GM12864 (cell line): ENCODE measurements at regions not wholly inside any gene's neighbourhood (a gene's known extent, or its start where the extent isn't known, plus 50 kb on each side); places are given as distances from the start of the nearest gene placed in this dataset.

Experiments
- DNase-seq: peaks from one replicate; pipeline ENCODE4 v3.0.0-alpha.2; 2011; ENCODE audit warnings: low read depth
- H3K4me3 ChIP-seq: 2 replicates; pipeline ENCODE4 v1.5.1; 2011; ENCODE audit warnings: mild to moderate bottlenecking, low read depth, low read length, control low read depth
- TF ChIP-seq, protein P1 (sequence below): IDR thresholded peaks from 2 replicates; pipeline ENCODE4 v1.5.1; 2011; ENCODE audit warnings: low read depth, mild to moderate bottlenecking, moderate library complexity, low read length, control low read depth, inconsistent platforms; ENCODE audit errors: missing control alignments

GRCh38 chr6:87847830-87848210 is 145.8 kb upstream of the AKIRIN2 start:
- no peak for DNase-seq
- TF ChIP-seq, protein P1, sequence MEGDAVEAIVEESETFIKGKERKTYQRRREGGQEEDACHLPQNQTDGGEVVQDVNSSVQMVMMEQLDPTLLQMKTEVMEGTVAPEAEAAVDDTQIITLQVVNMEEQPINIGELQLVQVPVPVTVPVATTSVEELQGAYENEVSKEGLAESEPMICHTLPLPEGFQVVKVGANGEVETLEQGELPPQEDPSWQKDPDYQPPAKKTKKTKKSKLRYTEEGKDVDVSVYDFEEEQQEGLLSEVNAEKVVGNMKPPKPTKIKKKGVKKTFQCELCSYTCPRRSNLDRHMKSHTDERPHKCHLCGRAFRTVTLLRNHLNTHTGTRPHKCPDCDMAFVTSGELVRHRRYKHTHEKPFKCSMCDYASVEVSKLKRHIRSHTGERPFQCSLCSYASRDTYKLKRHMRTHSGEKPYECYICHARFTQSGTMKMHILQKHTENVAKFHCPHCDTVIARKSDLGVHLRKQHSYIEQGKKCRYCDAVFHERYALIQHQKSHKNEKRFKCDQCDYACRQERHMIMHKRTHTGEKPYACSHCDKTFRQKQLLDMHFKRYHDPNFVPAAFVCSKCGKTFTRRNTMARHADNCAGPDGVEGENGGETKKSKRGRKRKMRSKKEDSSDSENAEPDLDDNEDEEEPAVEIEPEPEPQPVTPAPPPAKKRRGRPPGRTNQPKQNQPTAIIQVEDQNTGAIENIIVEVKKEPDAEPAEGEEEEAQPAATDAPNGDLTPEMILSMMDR = no peak
- H3K4me3 ChIP-seq = no peak overlapping the region

- TF ChIP-seq, protein P1 = no peak
- no peak overlapping the region for H3K4me3 ChIP-seq
- DNase-seq = no peak
Observed at GRCh38 chr6:87847135-87847829, 145.2 kb upstream of the AKIRIN2 start.

GRCh38 chr6:87846434-87846833 is 144.4 kb upstream of the AKIRIN2 start:
- TF ChIP-seq, protein P1 = no peak
- no peak for DNase-seq
- H3K4me3 ChIP-seq = no peak overlapping the region

GRCh38 chr6:87840324-87840723 is 138.3 kb upstream of the AKIRIN2 start:
- TF ChIP-seq, protein P1 = no peak
- no peak overlapping the region for H3K4me3 ChIP-seq
- no peak for DNase-seq

- H3K4me3 ChIP-seq = no peak overlapping the region
- no peak for DNase-seq
- TF ChIP-seq, protein P1 = no peak
Observed at GRCh38 chr6:87837876-87838275, 135.8 kb upstream of the AKIRIN2 start.

- DNase-seq = no peak
- H3K4me3 ChIP-seq = no peak overlapping the region
Observed at GRCh38 chr6:87837444-87837843, 135.4 kb upstream of the AKIRIN2 start.

More at GRCh38 chr6:87837444-87837843, 135.4 kb upstream of the AKIRIN2 start:
- TF ChIP-seq, protein P1 = no peak
